HEK293 (cell line): ENCODE measurements at regions not wholly inside any gene's neighbourhood (a gene's known extent, or its start where the extent isn't known, plus 50 kb on each side); places are given as distances from the start of the nearest gene placed in this dataset.

Experiments
- CTCF ChIA-PET: fragments of 350-600 bp; formaldehyde crosslinking; extraction: SDS; loops from one replicate; lab custom pipeline; 2021; ENCODE audit warnings: antibody characterized with exemption; lab: Yijun Ruan, JAX
- POLR2A ChIA-PET: fragments of 300-600 bp; formaldehyde crosslinking; extraction: SDS; loops from one replicate; lab custom pipeline; 2020; ENCODE audit warnings: antibody characterized with exemption, inconsistent platforms; lab: Yijun Ruan, JAX
- H3K27ac ChIP-seq: fragments of 200-500 bp; sonication (Bioruptor generic); 2 replicates; pipeline ENCODE4 v1.5.1; 2014; ENCODE audit warnings: low read depth, low read length, control low read depth, inconsistent platforms; ENCODE audit errors: extremely low read depth
- H3K36me3 ChIP-seq, 2 experiments: fragments of 200-500 bp in 1 of 2; sonication (Bioruptor generic) in 1 of 2; 1 replicate in 1 of 2; 2 replicates in 1 of 2; pipeline ENCODE4 v1.5.1; 2014 to 2017; ENCODE audit warnings: inconsistent platforms in 2 of 2, low read length in 2 of 2; ENCODE audit not compliant: control insufficient read depth in 2 of 2, insufficient read depth in 1 of 2
- H3K4me1 ChIP-seq: fragments of 200-500 bp; sonication (Bioruptor generic); 2 replicates; pipeline ENCODE4 v1.5.1; 2014; ENCODE audit warnings: mild to moderate bottlenecking, low read length, inconsistent platforms; ENCODE audit not compliant: control insufficient read depth, insufficient read depth
- H3K4me3 ChIP-seq: 2 replicates; pipeline ENCODE4 v1.5.1; 2011; ENCODE audit warnings: low read depth, mild to moderate bottlenecking, control low read depth, low read length, moderate library complexity
- H3K9me3 ChIP-seq: fragments of 200-500 bp; sonication (Bioruptor generic); 2 replicates; pipeline ENCODE4 v1.5.1; 2014; ENCODE audit warnings: low read depth, low read length, inconsistent platforms; ENCODE audit not compliant: control insufficient read depth, insufficient read depth
- BCL11B ChIP-seq: fragments of 450-650 bp; formaldehyde crosslinking; IDR thresholded peaks from 2 replicates; pipeline ENCODE4 v1.5.1; 2016; ENCODE audit warnings: low read depth, missing biosample characterization, missing genetic modification characterization
- HOXC10 ChIP-seq: sonication (generic); formaldehyde crosslinking; IDR thresholded peaks from 2 replicates; pipeline ENCODE4 v1.8.1; 2023; ENCODE audit warnings: mild to moderate bottlenecking, missing genetic modification reagents
- HOXD13 ChIP-seq: sonication (generic); formaldehyde crosslinking; IDR thresholded peaks from 2 replicates; pipeline ENCODE4 v1.8.0; 2022; ENCODE audit warnings: missing genetic modification reagents, borderline replicate concordance
- KLF16 ChIP-seq: fragments of 450-650 bp; formaldehyde crosslinking; IDR thresholded peaks from 2 replicates; pipeline ENCODE4 v1.5.1; 2017; ENCODE audit warnings: missing biosample characterization, missing genetic modification characterization
- MZF1 ChIP-seq: fragments of 450-650 bp; formaldehyde crosslinking; IDR thresholded peaks from 2 replicates; pipeline ENCODE4 v1.5.1; 2017; ENCODE audit warnings: missing biosample characterization, missing genetic modification characterization, borderline replicate concordance
- YY2 ChIP-seq: fragments of 450-650 bp; formaldehyde crosslinking; IDR thresholded peaks from 2 replicates; pipeline ENCODE4 v1.5.1; 2016; ENCODE audit warnings: missing biosample characterization, missing genetic modification characterization
- ZEB2 ChIP-seq: fragments of 450-650 bp; formaldehyde crosslinking; IDR thresholded peaks from 2 replicates; pipeline ENCODE4 v1.5.1; 2016; ENCODE audit warnings: missing biosample characterization, missing genetic modification characterization
- ZFP3 ChIP-seq: fragments of 450-650 bp; formaldehyde crosslinking; IDR thresholded peaks from 2 replicates; pipeline ENCODE4 v1.5.1; 2016; ENCODE audit warnings: low read depth, missing biosample characterization, missing genetic modification characterization
- ZNF112 ChIP-seq: fragments of 450-650 bp; formaldehyde crosslinking; IDR thresholded peaks from 2 replicates; pipeline ENCODE4 v1.5.0; 2017; ENCODE audit warnings: missing biosample characterization, missing genetic modification characterization
- ZNF138 ChIP-seq: fragments of 450-650 bp; formaldehyde crosslinking; IDR thresholded peaks from 2 replicates; pipeline ENCODE4 v1.5.1; 2016; ENCODE audit warnings: missing biosample characterization, missing genetic modification characterization, borderline replicate concordance
- ZNF2 ChIP-seq: fragments of 450-650 bp; formaldehyde crosslinking; IDR thresholded peaks from 2 replicates; pipeline ENCODE4 v1.5.1; 2016; ENCODE audit warnings: missing biosample characterization, missing genetic modification characterization
- ZNF302 ChIP-seq: fragments of 450-650 bp; formaldehyde crosslinking; IDR thresholded peaks from 2 replicates; pipeline ENCODE4 v1.5.1; 2016; ENCODE audit warnings: missing biosample characterization, missing genetic modification characterization, low read depth
- ZNF311 ChIP-seq: fragments of 450-650 bp; formaldehyde crosslinking; IDR thresholded peaks from 2 replicates; pipeline ENCODE4 v1.5.1; 2017; ENCODE audit warnings: missing biosample characterization, missing genetic modification characterization, borderline replicate concordance
- ZNF555 ChIP-seq: fragments of 450-650 bp; formaldehyde crosslinking; conservative IDR thresholded peaks from 2 replicates; pipeline ENCODE4 v1.5.1; 2017; ENCODE audit warnings: missing biosample characterization, mild to moderate bottlenecking, missing genetic modification characterization, inconsistent platforms
- ZNF558 ChIP-seq: fragments of 450-650 bp; formaldehyde crosslinking; IDR thresholded peaks from 2 replicates; pipeline ENCODE4 v1.5.1; 2016; ENCODE audit warnings: missing biosample characterization, missing genetic modification characterization
- ZNF776 ChIP-seq: fragments of 450-650 bp; formaldehyde crosslinking; IDR thresholded peaks from 2 replicates; pipeline ENCODE4 v1.5.0; 2017; ENCODE audit warnings: missing biosample characterization, missing genetic modification characterization, borderline replicate concordance
- ZNF830 ChIP-seq: fragments of 450-650 bp; IDR thresholded peaks from 2 replicates; pipeline ENCODE4 v1.5.0; 2018; ENCODE audit warnings: missing biosample characterization, missing genetic modification characterization, low read depth, mild to moderate bottlenecking, moderate library complexity
- ZNF837 ChIP-seq: fragments of 450-650 bp; formaldehyde crosslinking; IDR thresholded peaks from 2 replicates; pipeline ENCODE4 v1.5.1; 2016; ENCODE audit warnings: missing biosample characterization, missing genetic modification characterization
- TF ChIP-seq, protein P1 (sequence below): fragments of 450-650 bp; formaldehyde crosslinking; IDR thresholded peaks from 2 replicates; pipeline ENCODE4 v1.5.0; 2017; ENCODE audit warnings: missing biosample characterization, missing genetic modification characterization, borderline replicate concordance
- TF ChIP-seq, protein P2 (sequence below): fragments of 450-650 bp; formaldehyde crosslinking; IDR thresholded peaks from 2 replicates; pipeline ENCODE4 v1.5.1; 2017; ENCODE audit warnings: missing biosample characterization, missing genetic modification characterization
- TF ChIP-seq, protein P3 (sequence below): fragments of 450-650 bp; formaldehyde crosslinking; IDR thresholded peaks from 2 replicates; pipeline ENCODE4 v1.5.1; 2016; ENCODE audit warnings: missing biosample characterization, missing genetic modification characterization
- TF ChIP-seq, protein P4 (sequence below): fragments of 450-650 bp; formaldehyde crosslinking; IDR thresholded peaks from 2 replicates; pipeline ENCODE4 v1.5.1; 2017; ENCODE audit warnings: missing biosample characterization, missing genetic modification characterization
- TF ChIP-seq, protein P5 (sequence below): fragments of 450-650 bp; formaldehyde crosslinking; IDR thresholded peaks from 2 replicates; pipeline ENCODE4 v1.5.1; 2016; ENCODE audit warnings: missing biosample characterization, missing genetic modification characterization

DNA sequence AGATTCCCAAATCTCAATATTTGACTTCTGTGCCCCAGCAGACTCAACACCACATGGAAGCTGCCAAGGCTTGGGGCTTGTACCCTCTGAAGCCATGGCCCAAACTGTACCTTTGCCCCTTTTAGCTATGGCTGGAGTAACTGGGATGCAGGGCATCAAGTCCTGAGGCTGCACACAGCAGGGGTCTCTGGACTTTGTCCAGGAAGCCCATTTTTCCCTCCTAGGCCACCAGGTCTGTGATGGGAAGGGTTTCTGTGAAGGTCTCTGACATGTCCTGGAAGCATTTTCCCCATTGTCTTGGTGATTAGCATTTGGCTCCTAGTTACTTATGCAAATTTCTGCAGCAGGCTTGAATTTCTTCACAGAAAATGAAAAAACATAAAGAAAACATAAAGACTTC lies 762.3 kb downstream of the GALC start:
- Histone ChIP-seq H3K36me3 (no peaks in the 10 kb centered on the region), H3K4me3 (no peak overlapping the region), H3K27ac (no peak overlapping the region), H3K4me1 (no peaks in the 10 kb centered on the region), H3K9me3 (no peaks in the 10 kb centered on the region)
- CTCF ChIA-PET: no interaction called here
- TF ChIP-seq ZNF302 (tag by site-specific recombination): no peak
- no peak for TF ChIP-seq ZNF776
- TF ChIP-seq ZNF2: no peak
- TF ChIP-seq ZFP3: no peak
- TF ChIP-seq, protein P1, sequence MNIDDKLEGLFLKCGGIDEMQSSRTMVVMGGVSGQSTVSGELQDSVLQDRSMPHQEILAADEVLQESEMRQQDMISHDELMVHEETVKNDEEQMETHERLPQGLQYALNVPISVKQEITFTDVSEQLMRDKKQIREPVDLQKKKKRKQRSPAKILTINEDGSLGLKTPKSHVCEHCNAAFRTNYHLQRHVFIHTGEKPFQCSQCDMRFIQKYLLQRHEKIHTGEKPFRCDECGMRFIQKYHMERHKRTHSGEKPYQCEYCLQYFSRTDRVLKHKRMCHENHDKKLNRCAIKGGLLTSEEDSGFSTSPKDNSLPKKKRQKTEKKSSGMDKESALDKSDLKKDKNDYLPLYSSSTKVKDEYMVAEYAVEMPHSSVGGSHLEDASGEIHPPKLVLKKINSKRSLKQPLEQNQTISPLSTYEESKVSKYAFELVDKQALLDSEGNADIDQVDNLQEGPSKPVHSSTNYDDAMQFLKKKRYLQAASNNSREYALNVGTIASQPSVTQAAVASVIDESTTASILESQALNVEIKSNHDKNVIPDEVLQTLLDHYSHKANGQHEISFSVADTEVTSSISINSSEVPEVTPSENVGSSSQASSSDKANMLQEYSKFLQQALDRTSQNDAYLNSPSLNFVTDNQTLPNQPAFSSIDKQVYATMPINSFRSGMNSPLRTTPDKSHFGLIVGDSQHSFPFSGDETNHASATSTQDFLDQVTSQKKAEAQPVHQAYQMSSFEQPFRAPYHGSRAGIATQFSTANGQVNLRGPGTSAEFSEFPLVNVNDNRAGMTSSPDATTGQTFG (tag by site-specific recombination): no peak
- TF ChIP-seq ZNF837 (tag by site-specific recombination): no peak
- TF ChIP-seq, protein P2, sequence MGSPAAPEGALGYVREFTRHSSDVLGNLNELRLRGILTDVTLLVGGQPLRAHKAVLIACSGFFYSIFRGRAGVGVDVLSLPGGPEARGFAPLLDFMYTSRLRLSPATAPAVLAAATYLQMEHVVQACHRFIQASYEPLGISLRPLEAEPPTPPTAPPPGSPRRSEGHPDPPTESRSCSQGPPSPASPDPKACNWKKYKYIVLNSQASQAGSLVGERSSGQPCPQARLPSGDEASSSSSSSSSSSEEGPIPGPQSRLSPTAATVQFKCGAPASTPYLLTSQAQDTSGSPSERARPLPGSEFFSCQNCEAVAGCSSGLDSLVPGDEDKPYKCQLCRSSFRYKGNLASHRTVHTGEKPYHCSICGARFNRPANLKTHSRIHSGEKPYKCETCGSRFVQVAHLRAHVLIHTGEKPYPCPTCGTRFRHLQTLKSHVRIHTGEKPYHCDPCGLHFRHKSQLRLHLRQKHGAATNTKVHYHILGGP (tag by site-specific recombination): no peak
- no peak for TF ChIP-seq ZNF138 (tag by site-specific recombination)
- POLR2A ChIA-PET: no interaction called here

DNA sequence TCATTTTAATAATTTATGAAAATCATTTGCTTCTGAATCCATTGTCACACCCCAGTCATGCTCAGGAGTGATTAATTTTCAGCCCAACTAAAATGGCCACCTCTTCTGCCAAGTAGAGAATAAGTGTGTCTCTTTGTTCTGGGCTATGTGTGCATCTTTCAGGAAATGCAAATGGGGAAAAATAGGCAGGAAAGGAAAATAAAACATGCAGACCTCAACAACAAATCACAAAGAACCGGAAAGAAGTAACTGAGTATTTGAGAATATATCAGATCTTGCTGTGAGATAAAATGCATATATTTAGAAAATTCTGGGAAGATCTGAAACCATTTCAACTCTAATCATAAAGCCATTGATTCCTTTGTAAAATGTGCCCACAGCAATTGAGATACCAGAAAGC lies 763.9 kb downstream of the GALC start:
- Histone ChIP-seq H3K4me3 (no peak overlapping the region), H3K4me1 (no peaks in the 10 kb centered on the region), H3K36me3 (no peaks in the 10 kb centered on the region), H3K27ac (no peak overlapping the region), H3K9me3 (no peaks in the 10 kb centered on the region)
- POLR2A ChIA-PET: no interaction called here
- CTCF ChIA-PET: no interaction called here
- TF ChIP-seq, protein P3, sequence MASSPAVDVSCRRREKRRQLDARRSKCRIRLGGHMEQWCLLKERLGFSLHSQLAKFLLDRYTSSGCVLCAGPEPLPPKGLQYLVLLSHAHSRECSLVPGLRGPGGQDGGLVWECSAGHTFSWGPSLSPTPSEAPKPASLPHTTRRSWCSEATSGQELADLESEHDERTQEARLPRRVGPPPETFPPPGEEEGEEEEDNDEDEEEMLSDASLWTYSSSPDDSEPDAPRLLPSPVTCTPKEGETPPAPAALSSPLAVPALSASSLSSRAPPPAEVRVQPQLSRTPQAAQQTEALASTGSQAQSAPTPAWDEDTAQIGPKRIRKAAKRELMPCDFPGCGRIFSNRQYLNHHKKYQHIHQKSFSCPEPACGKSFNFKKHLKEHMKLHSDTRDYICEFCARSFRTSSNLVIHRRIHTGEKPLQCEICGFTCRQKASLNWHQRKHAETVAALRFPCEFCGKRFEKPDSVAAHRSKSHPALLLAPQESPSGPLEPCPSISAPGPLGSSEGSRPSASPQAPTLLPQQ: no peak
- no peak for TF ChIP-seq ZEB2 (tag by site-specific recombination)
- TF ChIP-seq HOXC10 (CRISPR knock-in tag): no peak
- TF ChIP-seq, protein P4, sequence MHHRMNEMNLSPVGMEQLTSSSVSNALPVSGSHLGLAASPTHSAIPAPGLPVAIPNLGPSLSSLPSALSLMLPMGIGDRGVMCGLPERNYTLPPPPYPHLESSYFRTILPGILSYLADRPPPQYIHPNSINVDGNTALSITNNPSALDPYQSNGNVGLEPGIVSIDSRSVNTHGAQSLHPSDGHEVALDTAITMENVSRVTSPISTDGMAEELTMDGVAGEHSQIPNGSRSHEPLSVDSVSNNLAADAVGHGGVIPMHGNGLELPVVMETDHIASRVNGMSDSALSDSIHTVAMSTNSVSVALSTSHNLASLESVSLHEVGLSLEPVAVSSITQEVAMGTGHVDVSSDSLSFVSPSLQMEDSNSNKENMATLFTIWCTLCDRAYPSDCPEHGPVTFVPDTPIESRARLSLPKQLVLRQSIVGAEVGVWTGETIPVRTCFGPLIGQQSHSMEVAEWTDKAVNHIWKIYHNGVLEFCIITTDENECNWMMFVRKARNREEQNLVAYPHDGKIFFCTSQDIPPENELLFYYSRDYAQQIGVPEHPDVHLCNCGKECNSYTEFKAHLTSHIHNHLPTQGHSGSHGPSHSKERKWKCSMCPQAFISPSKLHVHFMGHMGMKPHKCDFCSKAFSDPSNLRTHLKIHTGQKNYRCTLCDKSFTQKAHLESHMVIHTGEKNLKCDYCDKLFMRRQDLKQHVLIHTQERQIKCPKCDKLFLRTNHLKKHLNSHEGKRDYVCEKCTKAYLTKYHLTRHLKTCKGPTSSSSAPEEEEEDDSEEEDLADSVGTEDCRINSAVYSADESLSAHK (tag by site-specific recombination): no peak
- TF ChIP-seq BCL11B (tag by site-specific recombination): no peak
- TF ChIP-seq MZF1 (tag by site-specific recombination): no peak

DNA sequence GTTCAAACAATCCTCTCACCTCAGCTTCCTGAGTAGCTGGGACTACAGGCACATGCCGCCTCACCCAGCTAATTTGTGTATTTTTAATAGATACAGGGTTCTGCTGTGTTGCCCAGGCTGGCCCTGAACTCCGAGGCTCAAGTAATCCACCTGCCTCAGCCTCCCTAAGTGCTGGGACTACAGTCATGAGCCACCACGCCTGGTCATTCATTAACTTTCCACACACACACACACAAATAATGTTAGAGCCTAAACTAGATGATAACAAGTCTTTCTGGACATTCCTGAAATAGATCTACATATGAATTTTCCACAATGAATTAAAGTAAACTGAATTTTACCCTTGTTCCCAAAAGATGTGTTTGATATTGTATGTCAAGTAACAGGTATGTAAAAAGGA lies 776.0 kb downstream of the GALC start:
- POLR2A ChIA-PET: no interaction called here
- CTCF ChIA-PET: no interaction called here
- Histone ChIP-seq H3K4me3 (no peak overlapping the region), H3K36me3 (no peaks in the 10 kb centered on the region), H3K4me1 (no peaks in the 10 kb centered on the region), H3K9me3 (no peaks in the 10 kb centered on the region), H3K27ac (no peak overlapping the region)
- no peak for TF ChIP-seq ZNF830 (tag by site-specific recombination)
- TF ChIP-seq HOXD13 (CRISPR knock-in tag): no peak
- TF ChIP-seq KLF16 (tag by site-specific recombination): no peak
- TF ChIP-seq, protein P5, sequence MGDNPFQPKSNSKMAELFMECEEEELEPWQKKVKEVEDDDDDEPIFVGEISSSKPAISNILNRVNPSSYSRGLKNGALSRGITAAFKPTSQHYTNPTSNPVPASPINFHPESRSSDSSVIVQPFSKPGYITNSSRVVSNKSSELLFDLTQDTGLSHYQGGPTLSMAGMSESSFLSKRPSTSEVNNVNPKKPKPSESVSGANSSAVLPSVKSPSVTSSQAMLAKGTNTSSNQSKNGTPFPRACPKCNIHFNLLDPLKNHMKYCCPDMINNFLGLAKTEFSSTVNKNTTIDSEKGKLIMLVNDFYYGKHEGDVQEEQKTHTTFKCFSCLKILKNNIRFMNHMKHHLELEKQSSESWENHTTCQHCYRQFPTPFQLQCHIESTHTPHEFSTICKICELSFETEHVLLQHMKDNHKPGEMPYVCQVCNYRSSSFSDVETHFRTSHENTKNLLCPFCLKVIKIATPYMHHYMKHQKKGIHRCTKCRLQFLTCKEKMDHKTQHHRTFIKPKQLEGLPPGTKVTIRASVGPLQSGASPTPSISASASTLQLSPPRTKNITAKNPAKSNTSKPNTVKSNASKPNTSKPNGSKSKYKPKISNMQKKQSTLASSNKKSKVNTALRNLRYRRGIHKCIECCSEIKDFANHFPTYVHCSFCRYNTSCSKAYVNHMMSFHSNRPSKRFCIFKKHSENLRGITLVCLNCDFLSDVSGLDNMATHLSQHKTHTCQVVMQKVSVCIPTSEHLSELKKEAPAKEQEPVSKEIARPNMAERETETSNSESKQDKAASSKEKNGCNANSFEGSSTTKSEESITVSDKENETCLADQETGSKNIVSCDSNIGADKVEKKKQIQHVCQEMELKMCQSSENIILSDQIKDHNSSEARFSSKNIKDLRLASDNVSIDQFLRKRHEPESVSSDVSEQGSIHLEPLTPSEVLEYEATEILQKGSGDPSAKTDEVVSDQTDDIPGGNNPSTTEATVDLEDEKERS (tag by site-specific recombination): no peak
- no peak for TF ChIP-seq ZNF112 (tag by site-specific recombination)
- no peak for TF ChIP-seq ZNF555
- no peak for TF ChIP-seq YY2 (tag by site-specific recombination)
- TF ChIP-seq ZNF558 (tag by site-specific recombination): no peak
- no peak for TF ChIP-seq ZNF311 (tag by site-specific recombination)
